Stimulated activated CD8-positive, alpha-beta memory T cell treated with anti-CD3 and anti-CD28 coated beads, Interleukin-7, amount 100 ng/mL, for 4 hours (primary cell): ENCODE measurements at regions not wholly inside any gene's neighbourhood (a gene's known extent, or its start where the extent isn't known, plus 50 kb on each side); places are given as distances from the start of the nearest gene placed in this dataset.
"Not testable (repeated sequence)": the region's sequence is repeated elsewhere in the genome, so short reads cannot be mapped to it uniquely, and the experiment has no call there.

Experiments
- DNase-seq, 2 donors: peaks; one replicate each; pipeline ENCODE4 v3.0.0-alpha.2; 2020; ENCODE audit warnings: low read depth in 2 of 2

- DNase-seq, result no peak
These were observed 396.1 kb upstream of the ATP11B start for GRCh38 chr3:182397164-182397563.

- DNase-seq, result no peak
These were observed 393.1 kb upstream of the ATP11B start for GRCh38 chr3:182399978-182400737.

- no peak for DNase-seq
These were observed 392.5 kb upstream of the ATP11B start for GRCh38 chr3:182400838-182401237.

GRCh38 chr3:182404031-182404430, 389.3 kb upstream of the ATP11B start:
- no peak for DNase-seq

GRCh38 chr3:182405759-182406158, 387.5 kb upstream of the ATP11B start:
- no peak for DNase-seq

GRCh38 chr3:182406786-182407185, 386.5 kb upstream of the ATP11B start:
- no peak for DNase-seq

GRCh38 chr3:182410051-182410450, 383.3 kb upstream of the ATP11B start:
- DNase-seq, result no peak

- no peak for DNase-seq
These were observed 381.2 kb upstream of the ATP11B start for GRCh38 chr3:182412066-182412465.

GRCh38 chr3:182413061-182413460, 380.2 kb upstream of the ATP11B start:
- no peak for DNase-seq

- DNase-seq, result no peak
These were observed 379.6 kb upstream of the ATP11B start for GRCh38 chr3:182413682-182414081.

GRCh38 chr3:182414586-182414985, 378.7 kb upstream of the ATP11B start:
- DNase-seq, result no peak

GRCh38 chr3:182420741-182421140, 372.6 kb upstream of the ATP11B start:
- no peak for DNase-seq

GRCh38 chr3:182424006-182424405, 369.3 kb upstream of the ATP11B start:
- DNase-seq, result no peak

GRCh38 chr3:182425926-182426718, 367.2 kb upstream of the ATP11B start:
- not testable (repeated sequence) for DNase-seq

- not testable (repeated sequence) for DNase-seq
These were observed 361.3 kb upstream of the ATP11B start for GRCh38 chr3:182431972-182432371.

GRCh38 chr3:182435860-182436259, 357.4 kb upstream of the ATP11B start:
- DNase-seq, result no peak

GRCh38 chr3:182436547-182436946, 356.8 kb upstream of the ATP11B start:
- no peak for DNase-seq

GRCh38 chr3:182438398-182438797, 354.9 kb upstream of the ATP11B start:
- DNase-seq, result no peak

- no peak for DNase-seq
These were observed 353.2 kb upstream of the ATP11B start for GRCh38 chr3:182440101-182440500.

- no peak for DNase-seq
These were observed 347.7 kb upstream of the ATP11B start for GRCh38 chr3:182445576-182445975.

GRCh38 chr3:182450942-182451787, 342.1 kb upstream of the ATP11B start:
- no peak for DNase-seq

- no peak for DNase-seq
These were observed 341.4 kb upstream of the ATP11B start for GRCh38 chr3:182451871-182452270.
